ENCODE measurements at regions not wholly inside any gene's neighbourhood (a gene's known extent, or its start where the extent isn't known, plus 50 kb on each side); places are given as distances from the start of the nearest gene placed in this dataset.
A peak's percentile ranks its signal among the peaks of the same experiment; 100 is the strongest.

GRCh38 chr10:78196964-78197363 is 163.3 kb downstream of the RPS24 start:
- peaks cover 0 to 7% of the 10 kb centered on the region in 2 donors for H3K36me3 Mint-ChIP-seq
- H3K9me3 Mint-ChIP-seq = peaks cover 4 to 21% (median 15%) of the 10 kb centered on the region in 7 donors
- ATAC-seq (ENCODE audit: low read depth in 2 of 2) (no peak), DNase-seq (no peak)
- no peak overlapping the region for H3K4me3 Mint-ChIP-seq
- H3K4me1 Mint-ChIP-seq = no peaks in the 10 kb centered on the region
- no peak overlapping the region for H3K27ac Mint-ChIP-seq
- peaks cover 0 to 3% (median 2%) of the 10 kb centered on the region in 3 donors for H3K27me3 Mint-ChIP-seq

GRCh38 chr10:78197628-78198272 is 164.1 kb downstream of the RPS24 start:
- DNase-seq = no peak
- H3K27ac Mint-ChIP-seq = no peak overlapping the region
- no peak overlapping the region for H3K4me3 Mint-ChIP-seq
- peaks cover 0 to 7% of the 10 kb centered on the region in 2 donors for H3K36me3 Mint-ChIP-seq
- peaks cover 4 to 14% (median 9%) of the 10 kb centered on the region in 7 donors for H3K9me3 Mint-ChIP-seq
- no peaks in the 10 kb centered on the region for H3K4me1 Mint-ChIP-seq
- H3K27me3 Mint-ChIP-seq = peaks cover 0 to 3% (median 0%) of the 10 kb centered on the region in 3 donors
- no peak for ATAC-seq (ENCODE audit: low read depth in 2 of 2)

- Mint-ChIP-seq H3K4me3 (no peak overlapping the region), H3K4me1 (no peaks in the 10 kb centered on the region), H3K27me3 (peaks cover 0 to 4% (median 0%) of the 10 kb centered on the region in 3 donors), H3K9me3 (peaks cover 0 to 2% (median 0%) of the 10 kb centered on the region in 7 donors), H3K36me3 (no peaks in the 10 kb centered on the region), H3K27ac (no peak overlapping the region)
- ATAC-seq (ENCODE audit: low read depth in 2 of 2) (no peak), DNase-seq (no peak)
Observed at GRCh38 chr10:78199005-78199725, 165.5 kb downstream of the RPS24 start.

GRCh38 chr10:78199759-78200158 is 166.1 kb downstream of the RPS24 start:
- no peak overlapping the region for H3K4me3 Mint-ChIP-seq
- DNase-seq (no peak), ATAC-seq (ENCODE audit: low read depth in 2 of 2) (no peak)
- H3K9me3 Mint-ChIP-seq = no peaks in the 10 kb centered on the region
- no peak overlapping the region for H3K27ac Mint-ChIP-seq
- H3K36me3 Mint-ChIP-seq = no peaks in the 10 kb centered on the region
- peaks cover 0 to 4% (median 0%) of the 10 kb centered on the region in 3 donors for H3K27me3 Mint-ChIP-seq
- H3K4me1 Mint-ChIP-seq = no peaks in the 10 kb centered on the region

GRCh38 chr10:78200686-78201085 is 167.0 kb downstream of the RPS24 start:
- Mint-ChIP-seq H3K9me3 (no peaks in the 10 kb centered on the region), H3K27me3 (peaks cover 0 to 4% (median 0%) of the 10 kb centered on the region in 3 donors), H3K4me3 (no peak overlapping the region), H3K36me3 (no peaks in the 10 kb centered on the region), H3K4me1 (no peaks in the 10 kb centered on the region), H3K27ac (no peak overlapping the region)
- ATAC-seq (ENCODE audit: low read depth in 2 of 2) (no peak), DNase-seq (no peak)

GRCh38 chr10:78202386-78202785 is 168.7 kb downstream of the RPS24 start:
- H3K27me3 Mint-ChIP-seq = peaks cover 0 to 4% (median 0%) of the 10 kb centered on the region in 3 donors
- H3K4me1 Mint-ChIP-seq = no peaks in the 10 kb centered on the region
- DNase-seq (no peak), ATAC-seq (ENCODE audit: low read depth in 2 of 2) (no peak)
- H3K4me3 Mint-ChIP-seq = no peak overlapping the region
- H3K36me3 Mint-ChIP-seq = no peaks in the 10 kb centered on the region
- H3K27ac Mint-ChIP-seq = no peak overlapping the region
- no peaks in the 10 kb centered on the region for H3K9me3 Mint-ChIP-seq

- DNase-seq = no peak
- Mint-ChIP-seq H3K27me3 (peaks cover 0 to 6% (median 0%) of the 10 kb centered on the region in 3 donors), H3K9me3 (no peaks in the 10 kb centered on the region), H3K36me3 (no peaks in the 10 kb centered on the region), H3K4me3 (no peak overlapping the region), H3K27ac (no peak overlapping the region), H3K4me1 (no peaks in the 10 kb centered on the region)
- ATAC-seq (ENCODE audit: low read depth in 2 of 2) = no peak
Observed at GRCh38 chr10:78203915-78204818, 170.5 kb downstream of the RPS24 start.

GRCh38 chr10:78205457-78206016 is 171.9 kb downstream of the RPS24 start:
- ATAC-seq (ENCODE audit: low read depth in 2 of 2) = no peak
- peak overlapping the region in 2 of 6 donors; percentile 55 to 64 for H3K27ac Mint-ChIP-seq
- H3K27me3 Mint-ChIP-seq = peaks cover 0 to 15% (median 0%) of the 10 kb centered on the region in 3 donors
- no peaks in the 10 kb centered on the region for H3K36me3 Mint-ChIP-seq
- DNase-seq = no peak
- peaks cover 0 to 6% (median 0%) of the 10 kb centered on the region in 3 donors for H3K4me1 Mint-ChIP-seq
- no peak overlapping the region for H3K4me3 Mint-ChIP-seq
- H3K9me3 Mint-ChIP-seq = no peaks in the 10 kb centered on the region

GRCh38 chr10:78207216-78207615 is 173.6 kb downstream of the RPS24 start:
- H3K4me3 Mint-ChIP-seq = no peak overlapping the region
- no peaks in the 10 kb centered on the region for H3K9me3 Mint-ChIP-seq
- H3K36me3 Mint-ChIP-seq = no peaks in the 10 kb centered on the region
- no peak for DNase-seq
- ATAC-seq (ENCODE audit: low read depth in 2 of 2) = no peak
- no peak overlapping the region for H3K27ac Mint-ChIP-seq
- peaks cover 0 to 6% (median 2%) of the 10 kb centered on the region in 3 donors for H3K4me1 Mint-ChIP-seq
- peaks cover 0 to 15% (median 0%) of the 10 kb centered on the region in 3 donors for H3K27me3 Mint-ChIP-seq

- no peak overlapping the region for H3K27ac Mint-ChIP-seq
- no peaks in the 10 kb centered on the region for H3K9me3 Mint-ChIP-seq
- peaks cover 0 to 6% (median 2%) of the 10 kb centered on the region in 3 donors for H3K4me1 Mint-ChIP-seq
- H3K36me3 Mint-ChIP-seq = no peaks in the 10 kb centered on the region
- peaks cover 0 to 15% (median 0%) of the 10 kb centered on the region in 3 donors for H3K27me3 Mint-ChIP-seq
- ATAC-seq (ENCODE audit: low read depth in 2 of 2) (no peak), DNase-seq (no peak)
- H3K4me3 Mint-ChIP-seq = peak overlapping the region in 1 of 8 donors; percentile 37
Observed at GRCh38 chr10:78207776-78208175, 174.1 kb downstream of the RPS24 start.

- H3K27me3 Mint-ChIP-seq = peaks cover 0 to 16% (median 12%) of the 10 kb centered on the region in 3 donors
Observed at GRCh38 chr10:78209970-78210369, 176.3 kb downstream of the RPS24 start.

GRCh38 chr10:78210548-78210947 is 176.9 kb downstream of the RPS24 start:
- no peak for ATAC-seq (ENCODE audit: low read depth in 2 of 2)
- no peaks in the 10 kb centered on the region for H3K9me3 Mint-ChIP-seq

More at GRCh38 chr10:78209970-78210369, 176.3 kb downstream of the RPS24 start:
- Mint-ChIP-seq H3K9me3 (no peaks in the 10 kb centered on the region), H3K4me3 (no peak overlapping the region), H3K27ac (no peak overlapping the region), H3K4me1 (peaks cover 0 to 6% (median 2%) of the 10 kb centered on the region in 3 donors), H3K36me3 (no peaks in the 10 kb centered on the region)
- ATAC-seq (ENCODE audit: low read depth in 2 of 2) (no peak), DNase-seq (no peak)

GRCh38 chr10:78210976-78211375 is 177.3 kb downstream of the RPS24 start:
- peaks cover 0 to 23% (median 20%) of the 10 kb centered on the region in 3 donors for H3K27me3 Mint-ChIP-seq
- ATAC-seq (ENCODE audit: low read depth in 2 of 2) = no peak
- H3K36me3 Mint-ChIP-seq = no peaks in the 10 kb centered on the region
- peaks cover 0 to 6% (median 2%) of the 10 kb centered on the region in 3 donors for H3K4me1 Mint-ChIP-seq
- H3K4me3 Mint-ChIP-seq = no peak overlapping the region
- peak overlapping the region in 1 of 6 donors; percentile 3 for H3K27ac Mint-ChIP-seq
- DNase-seq = no peak
- no peaks in the 10 kb centered on the region for H3K9me3 Mint-ChIP-seq

More at GRCh38 chr10:78210548-78210947, 176.9 kb downstream of the RPS24 start:
- peaks cover 0 to 22% (median 18%) of the 10 kb centered on the region in 3 donors for H3K27me3 Mint-ChIP-seq
- peaks cover 0 to 6% (median 2%) of the 10 kb centered on the region in 3 donors for H3K4me1 Mint-ChIP-seq
- H3K27ac Mint-ChIP-seq = no peak overlapping the region
- no peak overlapping the region for H3K4me3 Mint-ChIP-seq
- DNase-seq = no peak
- H3K36me3 Mint-ChIP-seq = no peaks in the 10 kb centered on the region

Measured in naive B cell (primary cell).